K562 (cell line): ENCODE measurements at regions not wholly inside any gene's neighbourhood (a gene's known extent, or its start where the extent isn't known, plus 50 kb on each side); places are given as distances from the start of the nearest gene placed in this dataset.

Source experiments
- ATAC-seq: fragments of 200-7000 bp; cut with Tn5 transposase; 3 replicates; pipeline ENCODE4 v1.9.1; 2020; ENCODE audit warnings: moderate library complexity
- BruUV-seq: library from RNA; stranded (reverse); fragments of 400-500 nt; replicated peaks from 2 replicates; lab custom pipeline; 2021; lab: Mats Ljungman, UMichigan
- CTCF ChIA-PET: fragments of 300-600 bp; formaldehyde crosslinking; extraction: SDS; loops from one replicate; lab custom pipeline; 2021; ENCODE audit warnings: low intra/inter-chr PET ratio; lab: Yijun Ruan, JAX
- POLR2A ChIA-PET: fragments of 300-600, 350-650 bp; sonication (Branson Sonifier 250); formaldehyde crosslinking; extraction: SDS; loops from one replicate; lab custom pipeline; 2021; ENCODE audit warnings: antibody characterized with exemption, inconsistent platforms; lab: Yijun Ruan, JAX
- DNase-seq, 4 experiments: peaks; one replicate each; pipeline versions ENCODE4 v3.0.0 to v3.0.0-alpha.2; 2011 to 2018; ENCODE audit warnings: low spot score in 3 of 4, mixed read lengths in 3 of 4; ENCODE audit errors: extremely low read depth in 1 of 4
- FAIRE-seq: peaks from 2 replicates; lab custom pipeline; 2011; peaks lifted over from hg19 to GRCh38; lab: Jason Lieb, UNC
- H2AFZ ChIP-seq: 2 replicates; pipeline ENCODE4 v1.6.0; 2011; ENCODE audit warnings: low read depth, low read length, control low read depth, inconsistent platforms
- H3K27ac ChIP-seq: fragments of 200-600 bp; 3 replicates; pipeline ENCODE4 v1.8.0; 2011; ENCODE audit warnings: low read depth, mild to moderate bottlenecking, control low read depth, inconsistent platforms, low read length, moderate library complexity, mixed read lengths; ENCODE audit errors: extremely low read depth
- H3K27me3 ChIP-seq, 2 experiments: fragments of 300-600 bp in 1 of 2; 2 replicates in 1 of 2; 3 replicates in 1 of 2; pipeline versions ENCODE4 v1.6.0 to v1.8.0; 2011; ENCODE audit warnings: inconsistent platforms in 2 of 2, low read length in 2 of 2, mild to moderate bottlenecking in 1 of 2, mixed read lengths in 1 of 2, moderate library complexity in 1 of 2; ENCODE audit not compliant: control insufficient read depth in 2 of 2, insufficient read depth in 2 of 2
- H3K36me3 ChIP-seq: fragments of 300-600 bp; 3 replicates; pipeline ENCODE4 v1.8.0; 2011; ENCODE audit warnings: mild to moderate bottlenecking, low read length, inconsistent platforms; ENCODE audit not compliant: control insufficient read depth, insufficient read depth
- H3K4me1 ChIP-seq, 2 experiments: fragments of 200-600 bp in 1 of 2; replicated peaks in 1 of 2; 2 replicates in 1 of 2; 3 replicates in 1 of 2; pipeline versions ENCODE4 v1.5.1 to v1.8.0; 2011; ENCODE audit warnings: inconsistent platforms in 2 of 2, low read length in 2 of 2, mild to moderate bottlenecking in 1 of 2, mixed read lengths in 1 of 2, moderate library complexity in 1 of 2; ENCODE audit not compliant: control insufficient read depth in 2 of 2, insufficient read depth in 2 of 2
- H3K4me2 ChIP-seq: 2 replicates; pipeline ENCODE4 v1.6.1; 2011; ENCODE audit warnings: low read length, control low read depth, inconsistent platforms, mixed read lengths; ENCODE audit not compliant: insufficient read depth
- H3K4me3 ChIP-seq: fragments of 200-600 bp; sonication (generic), shearing (Covaris generic); 2 replicates; pipeline ENCODE4 v1.5.1; 2016; ENCODE audit warnings: control low read depth, inconsistent platforms
- H3K79me2 ChIP-seq: fragments of 200-600 bp; 3 replicates; pipeline ENCODE4 v1.8.0; 2011; ENCODE audit warnings: low read length, inconsistent platforms; ENCODE audit not compliant: control insufficient read depth, insufficient read depth
- H3K9ac ChIP-seq, 2 experiments: 2 replicates each; pipeline versions ENCODE4 v1.6.0 to v1.6.1; 2011; ENCODE audit warnings: low read depth in 2 of 2, low read length in 2 of 2, control low read depth in 1 of 2, inconsistent platforms in 1 of 2, mild to moderate bottlenecking in 1 of 2, mixed read lengths in 1 of 2; ENCODE audit not compliant: insufficient read depth in 1 of 2
- H3K9me1 ChIP-seq: one replicate; pipeline ENCODE4 v1.6.0; 2011; ENCODE audit warnings: inconsistent platforms, mild to moderate bottlenecking, low read length, moderate library complexity; ENCODE audit not compliant: control insufficient read depth, insufficient read depth
- H3K9me3 ChIP-seq: replicated peaks from 2 replicates; pipeline ENCODE4 v1.5.1; 2011; ENCODE audit warnings: low read depth, low read length, inconsistent platforms; ENCODE audit not compliant: control insufficient read depth, insufficient read depth
- H4K20me1 ChIP-seq: replicated peaks from 2 replicates; pipeline ENCODE4 v1.6.1; 2011; ENCODE audit warnings: low read length, inconsistent platforms, mixed read lengths; ENCODE audit not compliant: control insufficient read depth, insufficient read depth
- HNRNPUL1 ChIP-seq: fragments of 200-400 bp; formaldehyde crosslinking; IDR thresholded peaks from 2 replicates; pipeline ENCODE4 v1.6.1; 2017; ENCODE audit warnings: low read length
- ILK ChIP-seq: fragments of 450-650 bp; IDR thresholded peaks from 2 replicates; pipeline ENCODE4 v1.6.1; 2016; ENCODE audit warnings: missing genetic modification characterization, low read depth, mild to moderate bottlenecking, missing compliant biosample characterization, moderate library complexity, borderline replicate concordance
- IRF9 ChIP-seq: fragments of 450-650 bp; IDR thresholded peaks from 2 replicates; pipeline ENCODE4 v1.6.1; 2016; ENCODE audit warnings: missing biosample characterization, missing genetic modification characterization
- MXI1 ChIP-seq: IDR thresholded peaks from 2 replicates; pipeline ENCODE4 v1.6.1; 2011; ENCODE audit warnings: low read depth, mild to moderate bottlenecking, improper control_type of control experiment, low read length
- NCOA2 ChIP-seq, 2 experiments: fragments of 450-650 bp; IDR thresholded peaks; 2 replicates each; pipeline ENCODE4 v1.6.1; 2018; ENCODE audit warnings: mild to moderate bottlenecking in 2 of 2, moderate library complexity in 1 of 2; ENCODE audit not compliant: partially characterized antibody in 2 of 2
- PHB2 ChIP-seq: fragments of 450-650 bp; IDR thresholded peaks from 2 replicates; pipeline ENCODE4 v1.6.1; 2017; ENCODE audit warnings: low read depth
- PHF21A ChIP-seq: fragments of 450-650 bp; IDR thresholded peaks from 2 replicates; pipeline ENCODE4 v1.6.1; 2017; ENCODE audit warnings: low read depth, borderline replicate concordance
- RBM34 ChIP-seq: fragments of 200-400 bp; formaldehyde crosslinking; IDR thresholded peaks from 2 replicates; pipeline ENCODE4 v1.6.1; 2018; ENCODE audit warnings: low read length, borderline replicate concordance; ENCODE audit not compliant: insufficient read depth
- SMARCB1 ChIP-seq: IDR thresholded peaks from 2 replicates; pipeline ENCODE4 v1.6.1; 2011; ENCODE audit warnings: improper control_type of control experiment, low read depth; ENCODE audit not compliant: insufficient read length
- ZBTB12 ChIP-seq: fragments of 250-450 bp; sonication (Bioruptor Pico); IDR thresholded peaks from 2 replicates; pipeline ENCODE4 v1.4.0; 2020
- ZBTB2 ChIP-seq: fragments of 450-650 bp; IDR thresholded peaks from 2 replicates; pipeline ENCODE4 v1.6.1; 2016; ENCODE audit warnings: antibody characterized with exemption
- ZNF165 ChIP-seq: fragments of 250-450 bp; sonication (Bioruptor Pico); IDR thresholded peaks from 2 replicates; pipeline ENCODE4 v1.4.0; 2020; ENCODE audit warnings: borderline replicate concordance
- ZNF347 ChIP-seq: fragments of 450-650 bp; formaldehyde crosslinking; IDR thresholded peaks from 2 replicates; pipeline ENCODE4 v1.4.0; 2020; ENCODE audit warnings: low read depth, mild to moderate bottlenecking, moderate library complexity
- ZNF655 ChIP-seq: fragments of 250-450 bp; sonication (Bioruptor Pico); IDR thresholded peaks from 2 replicates; pipeline ENCODE4 v1.5.0; 2021
- ZNF696 ChIP-seq: fragments of 250-450 bp; sonication (Bioruptor Pico); conservative IDR thresholded peaks from 2 replicates; pipeline ENCODE4 v1.4.0; 2020; ENCODE audit warnings: mild to moderate bottlenecking, moderate library complexity
- ZNF830 ChIP-seq: fragments of 250-450 bp; sonication (Bioruptor Pico); IDR thresholded peaks from 2 replicates; pipeline ENCODE4 v1.5.0; 2021; ENCODE audit warnings: mild to moderate bottlenecking
- WGBS: fragments of 100-300 bp; shearing (Covaris generic); methylation state at CpG from one replicate; pipeline ENCODE4 v1.1.6; 2016; ENCODE audit warnings: low coverage, mixed read lengths; ENCODE audit not compliant: insufficient coverage; ENCODE audit errors: missing lambda C conversion rate; 5-methylcytosine and 5-hydroxymethylcytosine counted together
- in situ Hi-C: fragments of 300-500 bp; cut with MboI; formaldehyde crosslinking; loops from 4 replicates; pipeline ENCODE4 v1.15.0; 2018; ENCODE audit warnings: inconsistent platforms, mixed read lengths
- intact Hi-C: fragments of 100-400 bp; cut with micrococcal nuclease; formaldehyde crosslinking; loops from 2 replicates; pipeline ENCODE4 v1.14.2; 2022

GRCh38 chr2:3956406-3956805 lies 253.0 kb downstream of the DCDC2C start:
- no peaks in the 10 kb centered on the region for H3K36me3 ChIP-seq
- H2AFZ ChIP-seq = no peak overlapping the region
- no peak overlapping the region for H3K4me3 ChIP-seq
- H3K4me1 ChIP-seq = no peaks in the 10 kb centered on the region
- TF ChIP-seq IRF9 (tag) (no peak), PHF21A (no peak), NCOA2 (IDR thresholded peaks at IDR 0.05; ENCODE audit: partially characterized antibody in 2 of 2) (no peak), ZNF830 (CRISPR knock-in tag) (no peak), SMARCB1 (no peak), ZNF347 (CRISPR knock-in tag) (no peak), ZBTB2 (no peak), ZNF655 (CRISPR knock-in tag) (no peak), ZNF165 (CRISPR knock-in tag) (no peak), ZNF696 (no peak), RBM34 (no peak), ZBTB12 (CRISPR knock-in tag) (no peak), PHB2 (no peak), ILK (no peak), MXI1 (no peak), HNRNPUL1 (no peak)
- POLR2A ChIA-PET = interaction anchor here (0.6 kb wide), 1 partner anchor 10 kb away, joined by 4 read pairs; no protein-coding TSS in a partner anchor
- H3K9me3 ChIP-seq = no peaks in the 10 kb centered on the region
- CTCF ChIA-PET = no interaction called here
- in situ Hi-C loops (no loop called here), intact Hi-C loops (loop anchor here (5.0 kb wide), 1 partner anchor 219 kb away; no protein-coding TSS in a partner anchor)
- BruUV-seq = no TSS peak
- H3K27me3 ChIP-seq = no peaks in the 10 kb centered on the region
- DNase-seq (no peak), ATAC-seq (no peak), FAIRE-seq (no peak)
- no peak overlapping the region for H3K9ac ChIP-seq
- H4K20me1 ChIP-seq = no peaks in the 10 kb centered on the region
- H3K79me2 ChIP-seq = no peaks in the 10 kb centered on the region
- no peak overlapping the region for H3K4me2 ChIP-seq
- 2% methylated on average over 8 of the region's 8 CpGs for WGBS
- no peak overlapping the region for H3K27ac ChIP-seq
- no peaks in the 10 kb centered on the region for H3K9me1 ChIP-seq
